GM23338 (cell line): ENCODE measurements at regions not wholly inside any gene's neighbourhood (a gene's known extent, or its start where the extent isn't known, plus 50 kb on each side); places are given as distances from the start of the nearest gene placed in this dataset.

Experiments used
- CREB1 ChIP-seq: fragments of 250-450 bp; sonication (Bioruptor Pico); IDR thresholded peaks from 2 replicates; pipeline ENCODE4 v1.5.0; 2020; ENCODE audit warnings: low read depth, mild to moderate bottlenecking, moderate library complexity
- CTCF ChIP-seq, 2 experiments: fragments of 200-600 bp in 1 of 2; sonication (generic) in 1 of 2; conservative IDR thresholded peaks; 2 replicates each; pipeline versions ENCODE4 v1.5.1 to v1.6.1; 2016 to 2017; ENCODE audit warnings: antibody characterized with exemption in 2 of 2, low read depth in 2 of 2, mild to moderate bottlenecking in 2 of 2, moderate library complexity in 1 of 2
- POLR2AphosphoS5 ChIP-seq: IDR thresholded peaks from 2 replicates; pipeline ENCODE4 v1.6.1; 2016; ENCODE audit warnings: antibody characterized with exemption, low read depth

DNA sequence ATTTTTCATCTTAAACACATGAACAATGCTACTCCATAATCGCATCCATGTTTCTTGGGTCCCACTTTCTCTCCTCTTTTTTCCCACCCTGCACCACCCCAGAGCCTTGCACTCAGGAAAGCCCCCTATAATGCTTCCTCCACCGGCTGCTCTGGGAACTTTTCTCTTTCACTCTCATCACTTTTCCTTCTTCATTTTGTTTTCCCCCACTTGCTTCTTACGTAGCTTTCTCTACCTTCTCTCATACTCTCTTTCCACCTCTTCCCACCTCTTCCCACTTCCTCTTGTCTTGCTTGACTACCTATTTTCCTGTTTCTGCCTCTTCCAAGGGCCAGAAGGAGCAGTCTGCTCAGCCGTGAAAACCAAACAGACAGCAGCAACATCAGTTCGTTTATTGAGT, 229.5 kb upstream of the RHOBTB1 start:
- no peak for TF ChIP-seq CREB1 (CRISPR knock-in tag)
- no peak for TF ChIP-seq POLR2AphosphoS5
- TF ChIP-seq CTCF (conservative IDR thresholded peaks at IDR 0.05; ENCODE audit: low read depth in 2 of 2) = no peak
